ENCODE measurements at regions not wholly inside any gene's neighbourhood (a gene's known extent, or its start where the extent isn't known, plus 50 kb on each side); places are given as distances from the start of the nearest gene placed in this dataset.

DNA sequence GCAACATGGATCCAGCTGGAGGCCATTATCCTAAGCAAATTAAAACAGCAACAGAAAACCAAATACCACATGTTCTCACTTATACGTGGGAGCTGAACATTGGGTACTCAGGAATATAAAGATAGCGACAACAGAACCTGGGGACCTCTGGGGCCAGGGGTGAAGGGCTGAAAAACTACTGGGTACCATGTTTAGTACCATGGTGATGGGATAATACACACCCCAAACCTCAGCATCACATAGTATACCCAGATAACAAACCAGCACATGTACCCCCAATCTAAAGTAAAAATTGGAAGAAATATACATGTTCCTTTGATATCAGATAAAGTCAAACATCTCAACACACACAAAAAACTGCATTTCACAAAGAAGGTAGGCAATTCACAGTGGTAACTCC is 876.2 kb downstream of the TBL1XR1 start:
- no peak for DNase-seq (ENCODE audit: low spot score)
- no peak overlapping the region for H3K4me3 ChIP-seq
- H3K27ac ChIP-seq: no peak overlapping the region
- TF ChIP-seq, protein P1, sequence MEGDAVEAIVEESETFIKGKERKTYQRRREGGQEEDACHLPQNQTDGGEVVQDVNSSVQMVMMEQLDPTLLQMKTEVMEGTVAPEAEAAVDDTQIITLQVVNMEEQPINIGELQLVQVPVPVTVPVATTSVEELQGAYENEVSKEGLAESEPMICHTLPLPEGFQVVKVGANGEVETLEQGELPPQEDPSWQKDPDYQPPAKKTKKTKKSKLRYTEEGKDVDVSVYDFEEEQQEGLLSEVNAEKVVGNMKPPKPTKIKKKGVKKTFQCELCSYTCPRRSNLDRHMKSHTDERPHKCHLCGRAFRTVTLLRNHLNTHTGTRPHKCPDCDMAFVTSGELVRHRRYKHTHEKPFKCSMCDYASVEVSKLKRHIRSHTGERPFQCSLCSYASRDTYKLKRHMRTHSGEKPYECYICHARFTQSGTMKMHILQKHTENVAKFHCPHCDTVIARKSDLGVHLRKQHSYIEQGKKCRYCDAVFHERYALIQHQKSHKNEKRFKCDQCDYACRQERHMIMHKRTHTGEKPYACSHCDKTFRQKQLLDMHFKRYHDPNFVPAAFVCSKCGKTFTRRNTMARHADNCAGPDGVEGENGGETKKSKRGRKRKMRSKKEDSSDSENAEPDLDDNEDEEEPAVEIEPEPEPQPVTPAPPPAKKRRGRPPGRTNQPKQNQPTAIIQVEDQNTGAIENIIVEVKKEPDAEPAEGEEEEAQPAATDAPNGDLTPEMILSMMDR (IDR thresholded peaks at IDR 0.05): no peak

DNA sequence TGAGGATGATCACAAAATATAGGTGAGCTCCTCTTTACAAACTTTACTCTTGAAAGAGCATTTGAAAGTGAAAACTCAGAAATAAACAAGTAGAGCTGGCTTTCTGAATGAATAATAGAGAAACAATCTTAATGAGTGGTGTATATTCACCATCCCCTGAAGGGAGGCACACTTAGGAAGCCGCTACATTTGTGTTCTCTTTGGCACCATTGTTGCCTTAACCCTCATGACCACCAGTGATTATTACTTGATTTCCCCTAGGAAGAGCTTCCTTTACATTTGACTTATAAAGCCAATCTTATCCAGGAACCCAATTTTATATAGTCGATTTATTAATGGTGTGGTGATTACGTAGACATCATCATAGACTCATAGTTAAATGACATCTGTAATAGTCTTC is 883.9 kb downstream of the TBL1XR1 start:
- no peak overlapping the region for H3K27ac ChIP-seq
- no peak overlapping the region for H3K4me3 ChIP-seq
- TF ChIP-seq, protein P1 (IDR thresholded peaks at IDR 0.05): no peak
- DNase-seq (ENCODE audit: low spot score): no peak

DNA sequence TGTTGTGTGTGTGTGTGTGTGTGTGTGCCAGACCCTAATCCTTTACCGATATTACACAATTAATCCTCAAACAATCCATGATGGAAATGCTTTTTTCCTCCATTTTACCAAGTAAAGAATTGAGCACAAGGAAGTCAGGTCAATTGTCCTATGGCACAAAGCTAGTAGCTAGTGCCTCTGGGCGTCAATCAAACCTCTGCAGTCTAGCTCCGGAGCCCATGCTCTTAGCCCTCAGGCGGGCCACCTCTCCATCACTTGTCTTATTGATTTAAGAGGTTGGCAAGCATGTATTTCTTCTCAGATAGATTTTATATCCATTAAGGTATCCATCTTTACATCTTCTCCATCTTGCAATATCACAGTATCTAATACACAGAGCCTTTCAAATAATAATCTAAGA is 886.6 kb downstream of the TBL1XR1 start:
- TF ChIP-seq, protein P1 (IDR thresholded peaks at IDR 0.05): no peak

DNA sequence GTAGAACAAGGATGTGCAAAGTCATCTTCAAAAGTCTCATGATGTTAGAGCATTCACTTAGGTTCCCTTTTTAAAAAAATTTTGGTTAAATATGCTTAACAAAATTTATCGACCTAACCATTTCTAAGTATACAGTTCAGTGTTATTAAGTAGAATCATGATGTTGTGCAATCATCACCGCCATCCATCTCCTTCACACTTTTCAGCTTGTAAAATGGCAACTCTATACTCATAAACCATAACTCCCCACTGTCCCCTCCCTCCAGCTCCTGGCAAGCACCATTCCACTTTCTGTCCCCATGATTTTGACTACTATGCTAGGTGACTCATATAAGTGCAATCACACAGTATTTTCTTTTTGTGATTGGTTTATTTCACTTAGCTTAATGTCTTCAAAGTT is 895.0 kb downstream of the TBL1XR1 start:
- TF ChIP-seq, protein P1 (IDR thresholded peaks at IDR 0.05): no peak
- Histone ChIP-seq H3K27ac (no peak overlapping the region), H3K4me3 (no peak overlapping the region)
- no peak for DNase-seq (ENCODE audit: low spot score)

More for the DNA sequence above, 886.6 kb downstream of the TBL1XR1 start:
- no peak for DNase-seq (ENCODE audit: low spot score)
- H3K4me3 ChIP-seq: no peak overlapping the region
- no peak overlapping the region for H3K27ac ChIP-seq

DNA sequence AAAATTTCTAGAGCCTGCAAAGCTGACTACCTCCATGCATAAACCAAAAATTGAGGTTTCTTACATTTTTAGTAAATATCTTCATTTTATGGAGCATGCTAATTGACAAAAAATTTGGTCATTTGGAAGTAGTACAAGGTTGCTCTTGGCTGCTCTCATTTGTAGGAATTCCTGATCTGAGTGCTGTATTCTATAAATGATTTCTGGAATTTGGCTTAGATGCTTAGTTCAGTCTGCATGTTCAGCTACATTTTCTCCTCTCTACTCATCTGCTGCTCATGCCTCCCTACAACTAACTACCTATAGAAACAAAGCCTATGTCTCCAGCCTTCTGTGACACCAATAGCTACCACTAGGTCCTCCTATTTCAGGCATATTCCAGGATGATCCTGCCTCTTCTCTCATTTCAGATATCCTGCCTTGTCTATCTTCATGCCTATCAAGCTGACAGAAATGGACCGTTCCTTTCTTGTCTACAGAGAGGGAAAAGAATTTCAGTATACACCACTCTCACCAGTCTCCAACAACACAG is 901.1 kb downstream of the TBL1XR1 start:
- no peak for DNase-seq (ENCODE audit: low spot score)
- Histone ChIP-seq H3K4me3 (no peak overlapping the region), H3K27ac (peak overlapping the region in 1 of 2 donors; percentile 8)
- TF ChIP-seq, protein P1 (IDR thresholded peaks at IDR 0.05): no peak

DNA sequence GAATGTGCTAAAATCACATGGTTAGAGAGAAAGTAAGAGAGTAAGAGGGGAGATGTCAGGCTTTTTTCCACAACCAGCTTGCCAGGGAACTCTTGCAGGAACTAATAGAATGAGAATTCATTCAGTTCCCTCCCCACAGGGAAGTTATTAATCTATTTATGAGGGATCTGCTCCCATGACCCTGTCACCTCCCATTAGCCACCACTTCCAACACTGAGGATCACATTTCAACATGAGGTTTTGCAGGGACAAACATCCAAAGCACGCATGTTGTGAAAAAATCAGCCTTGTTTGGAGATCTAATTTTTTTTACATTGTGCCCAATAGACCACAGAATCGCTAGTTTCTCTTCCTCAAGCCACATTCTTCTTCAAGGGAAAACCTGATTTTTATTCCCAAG is 904.0 kb downstream of the TBL1XR1 start:
- Histone ChIP-seq H3K27ac (no peak overlapping the region), H3K4me3 (no peak overlapping the region)
- TF ChIP-seq, protein P1 (IDR thresholded peaks at IDR 0.05): no peak
- no peak for DNase-seq (ENCODE audit: low spot score)

DNA sequence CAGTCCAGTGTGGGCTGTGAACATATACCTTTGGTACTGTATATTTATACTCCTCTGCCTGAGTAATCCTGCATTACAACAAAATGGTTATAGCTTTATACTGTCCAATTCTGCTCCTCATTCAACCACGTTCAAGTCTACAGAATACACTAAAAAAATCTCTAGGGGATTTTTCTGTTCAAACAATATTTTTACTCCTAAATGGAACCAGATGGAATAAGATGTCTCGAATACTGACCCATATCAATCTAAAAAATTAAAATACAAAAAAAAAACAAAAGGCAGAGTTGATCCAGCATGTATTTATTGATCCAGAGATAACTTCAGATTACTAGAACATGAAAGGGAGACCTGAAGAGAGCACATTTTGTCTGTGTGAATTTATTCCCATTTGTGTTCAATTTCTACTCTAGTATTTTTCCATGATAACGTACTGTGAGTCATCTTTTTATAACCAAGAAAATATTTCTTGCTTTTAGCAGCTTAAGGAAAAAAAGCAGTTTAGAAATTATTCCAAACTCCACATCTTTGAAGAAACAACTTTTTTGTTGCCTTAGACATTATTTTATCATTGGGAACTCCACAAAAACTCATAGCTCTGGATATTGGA is 910.7 kb downstream of the TBL1XR1 start:
- no peak for DNase-seq (ENCODE audit: low spot score)
- Histone ChIP-seq H3K4me3 (no peak overlapping the region), H3K27ac (no peak overlapping the region)
- TF ChIP-seq, protein P1 (IDR thresholded peaks at IDR 0.05): no peak
